ENCODE measurements at regions not wholly inside any gene's neighbourhood (a gene's known extent, or its start where the extent isn't known, plus 50 kb on each side); places are given as distances from the start of the nearest gene placed in this dataset.
"Not testable (repeated sequence)": the region's sequence is repeated elsewhere in the genome, so short reads cannot be mapped to it uniquely, and the experiment has no call there.

DNA sequence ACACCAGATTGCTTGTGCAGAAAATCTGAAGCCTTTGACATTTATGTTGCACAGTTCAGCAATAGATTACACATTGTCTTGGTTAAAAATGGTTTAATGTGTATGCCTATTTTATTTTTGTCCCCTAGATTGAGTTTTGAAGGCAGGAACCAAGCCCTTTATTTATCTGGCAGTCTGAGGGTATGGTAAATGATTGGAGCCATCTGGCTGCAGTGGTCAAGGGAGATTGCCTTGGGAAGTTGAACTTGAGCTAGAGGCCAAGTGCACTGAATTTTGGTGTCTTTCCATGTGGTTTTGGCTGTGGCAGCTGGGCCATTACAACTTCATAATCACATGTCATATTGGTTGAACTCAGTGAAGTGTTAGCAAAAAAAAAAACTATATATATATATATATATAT, 248.7 kb upstream of the C2CD4B start:
- no peak for DNase-seq

DNA sequence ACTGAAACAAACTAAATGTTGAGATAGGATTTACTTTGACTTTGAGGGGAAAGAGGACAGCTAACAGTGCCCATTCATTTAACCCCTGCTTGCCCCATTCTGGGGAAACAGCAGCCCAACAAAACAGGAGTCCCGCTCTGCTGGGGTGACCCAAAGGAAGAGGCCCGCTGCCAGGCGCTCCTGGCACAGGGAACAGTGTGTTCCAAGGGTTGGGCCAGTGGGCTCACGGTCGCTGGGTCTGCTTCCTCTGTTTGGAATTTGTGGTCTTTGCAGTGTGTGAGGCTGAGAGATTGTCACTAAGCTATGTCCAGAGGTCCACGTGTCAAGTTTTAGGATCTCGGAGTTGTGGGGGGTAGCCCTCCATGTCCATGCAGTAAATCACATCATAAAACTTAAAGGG, 250.4 kb upstream of the C2CD4B start:
- no peak for DNase-seq

DNA sequence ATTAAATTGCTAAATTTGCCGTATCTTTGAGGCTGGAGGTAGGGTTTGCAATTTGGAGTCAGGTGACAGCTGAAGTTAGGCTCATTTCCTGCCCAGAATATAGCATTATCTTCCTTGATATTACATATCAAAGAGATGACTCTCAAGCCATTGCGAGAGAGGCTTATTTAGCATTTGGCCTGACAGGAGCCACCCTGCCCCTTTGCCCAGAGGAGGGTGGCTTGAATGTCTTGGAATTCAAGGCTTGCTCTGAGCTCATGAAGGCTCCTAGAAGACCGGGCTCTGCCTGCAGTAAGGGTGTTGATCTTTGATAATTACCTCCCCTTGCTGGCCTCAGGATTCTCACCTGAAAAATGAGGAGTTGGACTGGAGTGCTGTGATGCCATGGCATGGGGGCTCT, 251.4 kb upstream of the C2CD4B start:
- no peak for DNase-seq

DNA sequence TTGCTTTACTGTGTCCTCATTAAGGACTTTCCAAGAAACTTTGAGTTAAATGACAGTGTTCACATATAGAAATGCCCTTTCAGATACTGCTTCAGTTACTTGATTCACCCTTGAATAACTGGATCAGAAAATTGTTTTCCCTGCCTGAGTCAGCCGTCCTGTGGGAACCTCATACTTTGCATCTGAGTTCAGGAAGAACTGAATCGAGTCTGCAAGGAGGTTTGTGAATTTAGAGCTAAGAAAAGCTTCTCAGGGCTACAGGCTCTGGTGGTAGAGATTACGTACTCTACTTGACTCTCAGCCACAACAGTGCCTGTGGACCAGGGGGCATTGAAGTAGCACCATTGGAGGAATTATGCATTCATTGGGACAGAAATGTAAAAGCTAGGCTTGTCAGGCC, 252.4 kb upstream of the C2CD4B start:
- no peak for DNase-seq

DNA sequence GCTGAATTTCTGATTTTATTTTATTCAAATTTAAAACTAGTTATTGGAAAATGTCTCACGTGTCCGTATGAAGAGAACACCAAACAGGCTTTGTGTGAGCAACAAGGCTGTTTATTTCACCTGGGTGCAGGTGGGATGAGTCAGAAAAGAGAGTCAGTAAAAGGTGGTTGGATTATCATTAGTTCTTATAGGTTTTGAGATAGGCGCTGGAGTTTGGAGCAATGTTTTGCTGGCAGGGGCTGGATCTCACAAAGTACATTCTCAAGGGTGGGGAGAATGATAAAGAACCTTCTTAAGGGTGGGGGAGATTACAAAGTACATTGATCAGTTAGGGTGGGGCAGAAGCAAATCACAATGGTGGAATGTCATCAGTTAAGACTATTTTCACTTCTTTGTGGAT, 253.4 kb upstream of the C2CD4B start:
- not testable (repeated sequence) for DNase-seq

DNA sequence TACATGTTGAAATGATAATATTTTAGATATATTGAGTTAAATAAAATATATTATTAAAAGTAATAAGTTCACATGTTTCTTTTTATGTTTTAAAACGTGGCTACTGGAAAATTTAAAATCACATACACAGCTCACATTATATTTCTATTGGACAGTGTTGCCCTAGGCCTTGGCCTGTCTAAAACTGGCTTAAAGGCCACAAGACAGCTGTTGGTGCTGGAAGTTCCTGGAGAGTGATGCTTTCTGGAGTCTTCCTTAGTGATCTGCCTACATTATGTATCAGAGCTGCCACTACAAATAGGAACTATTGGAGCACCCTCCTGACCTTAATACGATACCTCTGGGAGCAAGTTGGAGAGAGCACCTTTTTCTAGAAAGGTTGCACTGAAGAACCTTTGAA, 254.1 kb upstream of the C2CD4B start:
- DNase-seq, result no peak

DNA sequence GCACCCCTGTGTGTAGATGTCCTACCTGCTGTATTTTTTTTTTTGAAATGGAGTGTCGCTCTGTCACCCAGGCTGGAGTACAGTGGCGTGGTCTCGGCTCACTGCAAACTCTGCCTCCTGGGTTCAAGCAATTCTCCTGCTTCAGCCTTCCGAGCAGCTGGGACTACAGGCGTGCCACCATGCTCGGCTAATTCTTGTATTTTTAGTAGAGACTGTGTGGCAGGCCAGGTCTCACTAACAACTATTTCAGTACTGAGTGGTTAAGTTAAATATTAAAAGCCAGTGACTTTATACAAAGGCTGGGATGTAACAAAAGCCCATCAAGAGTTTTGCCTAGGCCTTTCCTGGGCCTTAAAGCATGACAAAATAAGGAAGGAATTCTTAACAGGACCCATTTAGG, 255.3 kb upstream of the C2CD4B start:
- not testable (repeated sequence) for DNase-seq

DNA sequence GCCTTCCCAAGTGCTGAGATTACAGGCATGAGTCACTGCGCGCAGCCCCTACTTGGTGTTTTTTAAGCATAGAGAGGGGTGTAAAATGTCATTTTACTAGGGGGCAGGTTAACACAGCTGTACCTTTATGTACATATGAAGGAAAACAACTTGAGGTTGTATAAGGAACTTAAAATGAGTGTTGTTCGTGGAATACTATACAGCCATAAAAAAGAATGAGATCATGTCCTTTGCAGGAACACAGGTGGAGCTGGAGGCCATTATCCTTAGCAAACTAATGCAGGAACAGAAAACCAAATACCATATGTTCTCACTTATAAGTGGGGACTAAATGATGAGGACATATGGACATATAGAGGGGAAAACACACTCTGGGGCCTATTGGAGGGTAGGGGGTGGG, 256.2 kb upstream of the C2CD4B start:
- no peak for DNase-seq

DNA sequence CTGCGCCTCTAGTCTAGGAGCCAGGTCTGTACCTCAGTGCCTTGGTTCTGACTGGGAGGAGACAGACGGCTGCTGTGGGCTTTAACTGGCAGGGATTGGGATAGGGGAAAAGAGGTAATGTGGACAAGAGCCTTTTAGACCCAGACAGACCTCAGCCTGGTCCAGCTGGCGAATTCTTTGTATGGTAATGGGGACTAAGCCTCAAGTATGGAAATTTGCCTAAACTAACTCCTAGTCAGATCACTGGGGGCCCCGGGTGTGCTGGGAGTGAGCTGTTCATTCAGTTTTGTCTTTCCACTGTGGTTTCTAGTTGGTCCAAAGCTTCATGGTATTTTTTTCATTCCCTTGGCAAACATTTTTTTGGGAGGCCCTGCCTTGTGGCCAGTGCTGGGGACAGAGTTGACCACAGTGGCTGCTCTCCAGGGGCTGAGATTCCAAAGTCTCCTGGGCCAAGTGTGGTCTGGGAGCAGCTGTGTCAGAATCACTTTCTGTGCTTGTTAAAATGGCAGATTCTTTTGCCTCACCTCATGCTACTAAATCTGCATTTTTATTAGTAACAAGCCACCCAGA, 261.4 kb upstream of the C2CD4B start:
- DNase-seq, result no peak

DNA sequence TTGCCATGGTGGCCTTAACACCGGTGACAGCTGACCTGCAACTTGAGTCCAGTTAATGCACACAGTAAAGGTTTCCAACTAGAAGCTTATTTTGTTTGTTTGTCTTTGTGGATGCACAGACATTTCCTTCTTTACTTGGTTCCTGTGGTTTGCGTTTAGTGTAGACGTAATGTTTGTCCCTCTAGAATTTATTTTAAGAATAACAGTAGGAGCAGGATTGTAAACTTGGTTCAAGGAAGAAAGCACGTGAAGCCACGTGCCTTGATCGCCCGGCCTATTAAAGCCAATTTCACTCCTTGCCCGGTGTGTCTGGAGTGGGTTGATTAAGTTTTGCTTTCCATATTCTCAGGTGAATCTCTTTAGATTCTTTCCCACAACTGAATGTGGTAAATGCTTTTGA, 263.2 kb upstream of the C2CD4B start:
- no peak for DNase-seq

DNA sequence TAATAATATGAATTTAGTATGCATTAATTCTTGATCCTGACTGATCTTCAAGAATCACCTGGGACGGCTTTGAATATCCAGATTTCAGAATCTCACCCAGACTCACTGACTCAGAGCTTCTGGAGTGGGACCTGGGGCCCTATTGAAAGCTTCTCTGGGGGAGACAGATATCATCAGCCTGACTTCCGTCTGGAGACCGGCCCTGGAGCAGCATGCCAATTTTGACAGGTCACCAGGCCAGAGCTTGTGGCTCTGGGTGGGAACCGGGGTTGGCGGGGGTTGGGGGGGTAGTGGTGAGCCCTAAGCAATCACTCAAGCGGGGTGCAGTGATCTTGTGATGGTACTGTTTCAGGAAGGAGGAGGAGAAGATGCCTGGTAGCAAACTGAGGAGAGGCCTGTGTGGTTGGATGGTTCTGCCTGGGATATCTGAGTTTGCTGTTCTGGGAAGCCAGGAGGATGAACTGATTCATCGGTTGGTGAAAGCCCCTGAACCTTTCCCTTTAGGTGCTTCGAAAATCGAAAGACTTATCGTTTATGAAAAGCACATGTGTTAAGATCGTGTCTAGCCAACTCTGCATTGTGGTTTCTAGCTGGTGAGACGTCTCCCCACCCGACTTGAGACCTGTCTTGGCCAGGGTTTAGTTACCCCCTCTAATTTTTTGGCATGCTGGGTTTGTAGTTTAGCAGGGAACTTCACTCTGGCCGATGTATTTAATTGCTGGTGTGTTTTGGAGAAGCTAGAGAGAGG, 263.9 kb upstream of the C2CD4B start:
- no peak for DNase-seq

DNA sequence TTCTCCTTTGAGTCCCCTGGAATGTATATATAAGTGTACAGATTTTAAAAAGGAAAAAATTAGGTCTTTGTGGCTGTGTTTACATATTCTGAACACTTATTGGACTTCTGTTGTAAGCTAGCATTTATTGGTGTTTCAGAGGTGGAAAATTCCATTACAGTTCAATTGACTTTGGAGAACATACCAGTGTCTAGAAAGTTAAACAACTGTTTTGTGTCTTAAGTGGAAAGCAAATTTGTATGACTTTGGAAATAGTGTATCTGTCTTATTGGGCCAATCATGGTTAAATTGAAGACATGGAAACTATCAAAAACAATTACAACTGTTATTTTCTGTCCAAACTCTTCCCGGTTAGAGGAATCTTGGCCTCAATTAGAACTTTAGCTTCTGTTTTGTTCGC, 265.0 kb upstream of the C2CD4B start:
- DNase-seq, result no peak

DNA sequence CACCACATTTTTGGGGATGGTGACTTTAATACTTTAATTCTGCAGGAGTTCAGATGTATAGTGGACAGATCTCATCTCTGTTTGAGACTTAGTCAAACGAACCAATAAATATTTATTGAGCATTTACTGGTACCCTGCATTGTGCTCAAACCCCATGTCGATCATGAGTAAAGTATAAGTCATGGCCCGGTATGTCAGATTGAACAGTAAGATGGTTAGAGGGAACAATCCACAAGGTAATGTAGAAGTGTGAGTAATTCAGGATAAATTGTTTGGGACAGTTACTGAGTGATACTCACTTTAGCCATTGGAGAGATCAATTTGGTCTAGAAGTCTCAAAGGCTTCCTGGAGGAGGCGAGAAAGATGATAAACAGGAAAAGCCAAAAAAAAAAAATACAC, 265.5 kb upstream of the C2CD4B start:
- no peak for DNase-seq

DNA sequence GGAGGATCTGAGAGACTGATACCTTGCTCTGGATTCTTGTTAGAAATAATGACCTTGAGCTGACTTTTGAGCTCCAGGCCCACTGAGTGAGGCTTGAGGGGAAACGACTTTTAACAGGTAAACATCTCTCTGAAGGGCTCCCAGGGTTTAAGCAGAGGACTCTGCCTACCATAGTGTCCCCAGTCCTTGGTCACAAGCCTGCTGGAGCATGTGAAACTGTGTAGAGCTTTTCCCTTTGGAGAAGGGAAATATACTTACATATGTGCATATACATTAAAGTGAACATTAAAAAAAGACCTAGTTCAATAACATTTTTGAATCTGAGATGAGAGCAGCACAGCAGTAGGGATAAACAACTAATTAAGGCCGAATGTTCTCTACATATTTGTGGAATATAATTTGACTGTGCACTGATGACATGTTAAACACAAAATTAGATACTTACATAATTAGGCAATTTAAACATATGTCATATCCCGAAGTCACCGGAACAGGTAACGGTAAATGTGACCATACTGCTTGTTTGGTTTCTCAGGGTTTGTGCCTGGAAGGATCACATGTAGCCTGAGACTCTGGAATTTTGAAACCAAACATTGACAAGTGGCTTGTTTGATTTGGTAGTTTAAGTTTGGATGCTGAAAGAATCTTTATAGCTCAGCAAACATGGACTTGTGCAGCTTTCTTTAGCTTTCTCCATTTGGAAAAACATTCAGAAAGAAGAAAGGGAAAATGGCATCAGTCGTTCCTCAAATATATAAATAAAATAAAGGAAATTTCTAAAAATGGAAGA, 266.1 kb upstream of the C2CD4B start:
- no peak for DNase-seq

DNA sequence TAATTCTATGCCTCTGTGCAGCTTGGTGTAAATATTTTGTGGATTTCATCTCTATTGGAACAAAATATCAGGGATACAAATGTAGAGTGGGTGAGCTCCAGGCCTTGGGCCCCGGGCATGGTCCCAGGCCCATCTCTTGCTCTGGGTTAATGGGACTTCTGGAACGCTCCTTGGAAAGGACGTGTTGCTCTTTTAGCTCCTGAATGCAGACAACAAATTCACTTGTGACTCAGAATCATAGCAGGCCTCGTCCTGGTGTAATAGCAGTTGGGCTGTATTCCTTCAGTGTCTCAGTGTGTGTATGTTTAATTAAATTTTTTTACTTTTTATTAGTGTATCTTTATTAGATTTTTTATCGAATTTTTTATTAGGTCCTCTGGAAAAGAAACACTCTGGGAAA, 266.7 kb upstream of the C2CD4B start:
- no peak for DNase-seq

DNA sequence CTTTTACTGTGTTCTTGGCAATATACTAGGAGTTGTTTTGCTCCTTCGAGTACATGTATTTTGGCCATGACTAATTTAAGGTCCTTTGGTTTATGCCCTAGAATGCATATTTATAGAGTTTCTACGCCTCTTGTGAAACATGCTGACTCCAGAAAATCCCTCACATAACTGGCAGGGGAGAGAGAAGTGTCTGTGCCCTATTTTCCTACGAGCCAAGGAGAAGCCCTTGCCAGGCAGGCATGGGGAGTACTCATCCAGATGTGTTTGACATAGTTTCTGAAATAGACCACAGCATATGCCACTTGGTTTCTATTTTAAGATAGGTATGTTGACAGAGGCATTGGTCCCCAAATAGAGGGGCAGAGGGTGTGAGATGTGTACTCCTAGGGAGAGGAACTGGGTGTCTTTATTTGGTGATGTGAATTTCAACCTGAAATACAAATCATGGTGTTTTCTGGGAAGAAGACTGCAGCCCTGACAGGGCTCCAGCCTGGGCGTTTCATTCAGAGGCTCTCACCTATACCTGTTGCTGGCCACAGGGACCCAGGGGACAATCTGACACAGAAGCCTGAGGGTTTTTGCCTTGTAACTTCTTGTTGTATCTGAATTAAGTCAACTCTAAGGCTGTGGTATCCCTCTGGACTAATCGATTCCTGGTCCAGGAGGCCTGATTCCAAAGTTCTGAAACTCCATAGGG, 267.8 kb upstream of the C2CD4B start:
- DNase-seq, result no peak

DNA sequence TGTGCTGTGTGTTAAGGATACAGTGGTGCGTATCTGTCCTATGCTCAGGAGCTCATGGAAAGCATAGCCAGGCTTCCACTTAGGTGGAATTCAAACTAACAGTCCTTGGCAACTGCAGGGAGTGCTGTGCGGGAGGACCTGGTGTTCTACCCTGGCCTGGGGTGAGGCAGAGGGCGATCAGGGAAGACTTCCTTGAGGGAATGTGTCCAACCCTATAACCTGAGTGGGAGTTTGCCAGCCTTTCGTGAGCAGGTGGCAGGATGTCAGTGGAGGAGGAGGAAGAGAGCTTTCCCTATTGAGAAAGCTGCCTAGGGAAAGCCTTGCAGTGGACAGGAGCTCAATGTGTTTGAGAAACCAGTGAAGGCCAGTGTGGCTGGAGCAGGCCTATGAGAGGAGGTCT, 271.1 kb upstream of the C2CD4B start:
- DNase-seq, result no peak

DNA sequence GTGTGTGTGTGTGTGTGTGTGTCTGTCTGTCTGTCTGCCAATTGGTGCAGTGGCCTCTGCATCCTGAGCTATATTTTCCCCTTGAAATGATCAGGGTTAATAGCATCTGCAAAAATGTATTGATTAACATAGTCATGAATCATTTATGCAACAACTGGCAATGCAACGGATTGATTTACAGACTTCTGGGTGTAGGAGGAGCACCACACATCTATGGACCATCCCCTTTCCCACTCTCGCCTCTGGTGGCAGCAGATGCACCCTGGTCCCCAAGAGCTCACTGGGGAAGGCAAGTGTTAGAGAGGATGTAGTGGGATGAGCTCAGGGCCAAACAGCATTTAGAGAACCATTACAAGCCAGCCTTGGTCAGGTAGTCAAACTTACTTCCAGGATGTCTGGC, 272.7 kb upstream of the C2CD4B start:
- no peak for DNase-seq

DNA sequence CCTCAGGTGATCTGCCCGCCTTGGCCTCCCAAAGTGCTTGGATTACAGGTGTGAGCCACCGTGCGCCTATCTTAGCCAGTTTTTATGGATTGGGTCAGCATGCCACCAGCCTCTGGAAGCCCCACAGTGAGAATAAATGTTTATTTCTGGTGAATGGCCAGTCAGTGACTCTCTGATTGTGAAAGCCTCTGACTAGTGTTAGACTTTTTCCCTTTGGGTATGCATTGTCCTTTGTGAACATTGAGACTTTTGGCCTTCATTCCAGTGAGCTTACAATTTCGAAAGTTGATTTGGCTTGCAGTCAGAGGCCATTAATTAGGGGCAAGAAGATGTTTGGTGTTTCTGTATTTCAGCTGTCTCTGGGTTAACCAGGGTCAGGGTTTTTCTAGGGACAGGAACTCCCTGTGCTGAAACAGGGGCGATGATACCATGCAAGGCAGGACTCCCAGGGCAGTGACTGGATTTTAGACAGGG, 274.5 kb upstream of the C2CD4B start:
- DNase-seq, result no peak

DNA sequence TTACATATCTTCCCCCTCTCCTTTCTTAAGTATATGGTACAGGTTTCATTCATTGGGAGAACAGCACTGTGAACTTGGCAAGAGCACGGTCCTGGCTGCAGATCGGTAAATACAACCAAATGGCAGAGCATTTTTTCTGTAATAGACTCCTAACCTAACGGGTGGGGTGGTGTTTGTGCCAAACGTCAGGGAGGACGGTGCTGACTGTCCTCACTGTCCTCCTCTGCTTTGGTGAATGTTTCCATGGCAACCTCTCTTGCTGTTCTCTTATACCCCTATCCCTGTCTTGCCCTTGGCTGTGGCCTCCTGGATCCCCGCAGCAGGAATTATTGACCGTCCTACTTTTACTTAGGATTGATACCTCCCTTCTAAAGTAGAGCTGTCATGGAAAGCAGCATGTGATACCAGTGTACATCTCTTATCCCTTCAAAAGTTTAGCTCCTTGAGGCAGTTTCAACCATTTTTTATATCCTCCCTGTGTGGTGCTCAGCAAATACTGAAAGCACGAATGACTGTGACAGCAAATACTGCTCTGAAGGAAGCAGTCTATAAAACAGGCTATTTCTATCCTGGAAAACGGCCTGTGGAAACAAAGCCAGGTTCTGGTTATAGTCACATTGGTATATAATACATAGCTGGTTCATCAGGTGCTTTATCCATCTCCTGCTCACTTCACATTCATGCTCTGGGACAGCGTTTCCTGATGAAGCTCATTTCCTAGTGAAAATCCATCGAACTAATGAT, 275.4 kb upstream of the C2CD4B start:
- no peak for DNase-seq

DNA sequence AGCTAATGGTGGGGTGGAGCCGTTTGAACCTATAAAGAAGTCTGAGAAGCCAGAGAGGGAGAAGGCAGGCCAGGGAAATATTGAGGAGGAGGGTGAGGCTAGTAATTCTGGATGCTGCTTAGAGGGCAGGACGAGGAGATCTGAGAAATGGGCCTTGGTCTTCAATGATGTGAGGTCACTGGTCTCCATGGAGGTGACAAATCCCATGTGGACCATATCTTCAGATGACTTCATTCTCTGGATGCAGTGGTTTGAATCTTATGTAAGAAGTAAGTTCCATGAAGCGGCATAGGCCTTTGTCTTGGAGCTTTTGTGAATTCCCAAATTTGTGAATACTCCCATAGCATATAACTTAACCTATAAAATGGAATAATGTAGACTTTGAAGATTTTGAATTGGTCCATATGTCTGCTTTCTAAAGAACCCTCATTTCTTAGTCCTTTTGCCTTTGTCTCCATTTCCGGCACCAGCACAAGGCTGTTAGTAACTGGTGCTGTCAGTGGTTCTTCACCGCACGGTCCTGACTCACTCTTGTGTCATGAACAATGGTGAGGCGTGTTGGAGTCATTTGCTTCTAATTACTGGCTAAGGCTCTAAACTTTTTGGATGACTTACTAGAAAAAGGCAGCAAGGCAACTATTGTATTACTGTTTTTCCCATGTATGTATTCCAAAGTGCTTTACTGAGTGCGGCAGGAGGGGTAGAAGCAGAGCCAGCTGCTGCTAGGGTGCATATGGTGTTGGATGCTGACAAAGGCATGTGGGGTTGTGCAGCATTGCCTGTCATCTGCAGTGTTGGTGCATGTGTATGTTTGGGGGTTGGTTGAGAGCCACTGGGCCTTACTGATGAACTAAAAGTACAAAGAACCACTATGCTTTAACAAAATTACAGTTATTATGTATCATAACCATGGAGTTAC, 279.3 kb upstream of the C2CD4B start:
- DNase-seq, result no peak

DNA sequence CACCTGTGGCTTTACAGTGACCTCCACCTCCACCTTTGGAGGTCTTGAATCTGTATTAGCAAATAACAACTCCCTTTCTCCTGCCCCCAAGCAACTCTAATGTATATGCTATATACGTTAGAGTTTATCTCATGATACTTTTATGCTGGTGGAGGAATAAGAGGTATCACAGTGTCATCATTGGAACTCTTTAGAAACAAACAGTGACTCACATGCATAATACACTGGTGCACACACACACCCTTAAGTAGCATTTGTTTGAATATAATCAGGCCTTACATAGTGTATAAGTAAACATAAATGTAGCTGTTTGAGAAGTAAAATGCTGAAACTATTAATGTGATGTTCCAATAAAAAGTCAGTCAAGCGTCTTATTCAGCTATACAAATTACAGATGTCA, 280.2 kb upstream of the C2CD4B start:
- no peak for DNase-seq

Measured in CD4-positive, alpha-beta T cell treated with Interleukin-6 for 4 hours (primary cell).